A549 (cell line): ENCODE measurements at regions not wholly inside any gene's neighbourhood (a gene's known extent, or its start where the extent isn't known, plus 50 kb on each side); places are given as distances from the start of the nearest gene placed in this dataset.

Source experiments
- POLR2A ChIP-seq: IDR thresholded peaks from 2 replicates; pipeline ENCODE4 v1.6.1; 2012; ENCODE audit warnings: mild to moderate bottlenecking, low read length
- TF ChIP-seq, protein P1 (sequence below): fragments of >200 bp; sonication (Bioruptor Twin); formaldehyde crosslinking; IDR thresholded peaks from 3 replicates; pipeline ENCODE4 v1.5.1; 2016

DNA sequence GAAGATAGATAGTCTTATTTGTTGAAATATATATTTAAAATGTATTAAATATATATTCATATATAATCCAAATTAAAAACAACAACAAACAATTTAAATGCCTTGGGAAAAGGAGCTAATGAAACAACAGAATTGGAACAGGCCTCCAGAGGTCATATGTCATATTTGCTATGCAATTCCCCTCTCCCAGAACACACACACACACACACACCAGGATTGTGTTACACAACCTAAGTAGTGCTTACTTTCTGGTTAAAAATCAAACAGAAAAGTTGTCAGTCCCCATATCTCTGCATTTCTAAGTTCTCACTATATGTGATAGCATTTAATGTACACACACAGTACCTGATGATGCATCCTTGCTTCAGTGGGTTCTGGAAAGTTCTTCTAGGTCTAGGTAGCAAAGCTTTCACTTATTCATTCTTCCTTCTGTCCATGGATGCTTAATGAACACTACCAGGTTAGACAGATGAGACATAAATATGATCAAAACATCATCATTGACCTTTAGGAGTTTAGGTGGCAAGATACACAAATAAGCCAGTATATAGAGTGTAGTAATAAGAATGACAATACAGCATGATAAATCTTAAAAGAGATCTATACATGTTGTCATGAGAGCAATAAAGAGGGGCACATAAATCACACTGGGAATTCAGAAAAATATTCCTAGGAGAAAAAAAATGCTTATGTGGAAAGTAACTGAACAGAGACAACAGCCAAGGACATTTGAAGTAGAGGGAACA is 662.8 kb downstream of the PTPRC start:
- no peak for TF ChIP-seq POLR2A
- TF ChIP-seq, protein P1, sequence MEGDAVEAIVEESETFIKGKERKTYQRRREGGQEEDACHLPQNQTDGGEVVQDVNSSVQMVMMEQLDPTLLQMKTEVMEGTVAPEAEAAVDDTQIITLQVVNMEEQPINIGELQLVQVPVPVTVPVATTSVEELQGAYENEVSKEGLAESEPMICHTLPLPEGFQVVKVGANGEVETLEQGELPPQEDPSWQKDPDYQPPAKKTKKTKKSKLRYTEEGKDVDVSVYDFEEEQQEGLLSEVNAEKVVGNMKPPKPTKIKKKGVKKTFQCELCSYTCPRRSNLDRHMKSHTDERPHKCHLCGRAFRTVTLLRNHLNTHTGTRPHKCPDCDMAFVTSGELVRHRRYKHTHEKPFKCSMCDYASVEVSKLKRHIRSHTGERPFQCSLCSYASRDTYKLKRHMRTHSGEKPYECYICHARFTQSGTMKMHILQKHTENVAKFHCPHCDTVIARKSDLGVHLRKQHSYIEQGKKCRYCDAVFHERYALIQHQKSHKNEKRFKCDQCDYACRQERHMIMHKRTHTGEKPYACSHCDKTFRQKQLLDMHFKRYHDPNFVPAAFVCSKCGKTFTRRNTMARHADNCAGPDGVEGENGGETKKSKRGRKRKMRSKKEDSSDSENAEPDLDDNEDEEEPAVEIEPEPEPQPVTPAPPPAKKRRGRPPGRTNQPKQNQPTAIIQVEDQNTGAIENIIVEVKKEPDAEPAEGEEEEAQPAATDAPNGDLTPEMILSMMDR, result no peak
